GM10266 (cell line): ENCODE measurements at regions not wholly inside any gene's neighbourhood (a gene's known extent, or its start where the extent isn't known, plus 50 kb on each side); places are given as distances from the start of the nearest gene placed in this dataset.

ENCODE experiments used
- DNase-seq: peaks from one replicate; pipeline ENCODE4 v3.0.0; 2012; ENCODE audit errors: extremely low spot score
- TF ChIP-seq, protein P1 (sequence below): IDR thresholded peaks from 2 replicates; pipeline ENCODE4 v1.5.1; 2012; ENCODE audit warnings: mild to moderate bottlenecking, low read depth; ENCODE audit not compliant: control insufficient read depth, insufficient read depth; ENCODE audit errors: missing control alignments

DNA sequence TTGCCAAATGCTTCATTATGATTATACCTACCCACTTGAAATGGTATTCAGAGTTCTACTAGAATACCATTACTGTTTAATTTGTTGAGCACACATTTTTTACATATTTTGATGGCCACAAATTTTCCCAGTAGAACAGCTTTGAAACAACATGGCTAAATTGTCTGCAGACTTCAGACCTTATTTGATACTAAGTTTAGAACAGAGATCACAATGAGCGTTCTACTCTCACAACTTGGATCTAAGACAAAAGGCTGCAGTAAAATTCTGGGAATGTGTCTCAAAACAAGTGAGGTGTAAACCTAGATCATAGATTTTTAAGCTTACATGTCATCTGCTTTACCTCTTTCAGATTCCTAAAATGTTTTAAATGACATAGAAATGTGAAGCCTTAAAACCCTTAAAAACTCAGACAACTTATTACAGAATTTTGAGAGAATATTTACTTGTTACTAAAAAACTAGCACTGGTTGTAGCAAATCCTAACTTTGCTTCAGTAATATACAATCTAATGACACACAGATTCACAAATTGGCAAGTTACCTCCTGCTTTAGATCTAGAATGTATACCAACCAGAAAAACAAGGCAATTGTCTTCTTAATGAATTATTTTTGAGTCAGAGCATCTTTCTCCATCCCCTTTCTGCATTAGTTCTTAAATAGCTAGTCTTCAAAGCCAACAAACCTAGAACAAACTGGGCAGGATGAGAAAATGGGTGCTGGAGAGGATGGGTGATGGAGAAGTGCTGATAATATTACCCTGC lies 243.3 kb downstream of the SLC7A11 start:
- no peak for DNase-seq
- TF ChIP-seq, protein P1, sequence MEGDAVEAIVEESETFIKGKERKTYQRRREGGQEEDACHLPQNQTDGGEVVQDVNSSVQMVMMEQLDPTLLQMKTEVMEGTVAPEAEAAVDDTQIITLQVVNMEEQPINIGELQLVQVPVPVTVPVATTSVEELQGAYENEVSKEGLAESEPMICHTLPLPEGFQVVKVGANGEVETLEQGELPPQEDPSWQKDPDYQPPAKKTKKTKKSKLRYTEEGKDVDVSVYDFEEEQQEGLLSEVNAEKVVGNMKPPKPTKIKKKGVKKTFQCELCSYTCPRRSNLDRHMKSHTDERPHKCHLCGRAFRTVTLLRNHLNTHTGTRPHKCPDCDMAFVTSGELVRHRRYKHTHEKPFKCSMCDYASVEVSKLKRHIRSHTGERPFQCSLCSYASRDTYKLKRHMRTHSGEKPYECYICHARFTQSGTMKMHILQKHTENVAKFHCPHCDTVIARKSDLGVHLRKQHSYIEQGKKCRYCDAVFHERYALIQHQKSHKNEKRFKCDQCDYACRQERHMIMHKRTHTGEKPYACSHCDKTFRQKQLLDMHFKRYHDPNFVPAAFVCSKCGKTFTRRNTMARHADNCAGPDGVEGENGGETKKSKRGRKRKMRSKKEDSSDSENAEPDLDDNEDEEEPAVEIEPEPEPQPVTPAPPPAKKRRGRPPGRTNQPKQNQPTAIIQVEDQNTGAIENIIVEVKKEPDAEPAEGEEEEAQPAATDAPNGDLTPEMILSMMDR, result no peak

DNA sequence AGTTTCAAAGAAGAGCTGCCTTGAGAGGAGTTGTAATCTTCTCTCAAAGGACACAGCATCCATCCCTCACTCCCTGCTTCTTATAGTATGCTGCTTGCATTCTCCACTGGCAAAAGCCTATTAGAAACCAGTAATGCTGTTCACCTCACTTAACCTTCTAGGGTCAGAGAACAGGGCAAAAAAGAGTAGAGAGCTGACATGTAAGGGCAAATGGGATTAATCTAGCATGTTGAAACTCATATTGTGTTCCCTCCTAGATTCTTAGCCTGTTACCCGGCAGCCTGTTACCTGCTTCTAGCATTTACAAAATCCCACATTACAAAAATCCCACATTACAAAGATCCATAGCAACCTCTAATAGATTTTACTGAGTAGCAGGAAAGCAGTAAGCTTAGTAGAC lies 244.7 kb downstream of the SLC7A11 start:
- DNase-seq, result no peak
- TF ChIP-seq, protein P1, result no peak

DNA sequence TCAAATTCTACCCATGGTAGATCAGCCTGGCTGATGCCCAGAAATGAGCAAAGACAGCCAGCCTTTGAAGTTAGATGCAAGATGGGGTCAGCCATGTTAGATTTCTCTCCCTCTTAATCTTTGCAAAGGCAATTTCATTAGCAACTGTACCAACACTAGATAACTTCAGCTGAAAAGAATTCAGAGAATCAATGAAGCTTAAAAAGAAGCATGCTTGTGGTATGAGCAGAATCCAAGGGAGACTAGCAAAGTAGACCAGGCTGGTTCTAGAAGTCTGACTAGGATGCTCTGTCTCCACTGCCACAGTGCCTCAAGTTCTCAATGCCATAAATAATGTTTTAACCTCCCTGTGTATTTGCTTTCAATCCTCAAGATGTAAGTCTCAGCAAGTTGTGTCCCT lies 247.3 kb downstream of the SLC7A11 start:
- no peak for DNase-seq
- TF ChIP-seq, protein P1, result no peak

DNA sequence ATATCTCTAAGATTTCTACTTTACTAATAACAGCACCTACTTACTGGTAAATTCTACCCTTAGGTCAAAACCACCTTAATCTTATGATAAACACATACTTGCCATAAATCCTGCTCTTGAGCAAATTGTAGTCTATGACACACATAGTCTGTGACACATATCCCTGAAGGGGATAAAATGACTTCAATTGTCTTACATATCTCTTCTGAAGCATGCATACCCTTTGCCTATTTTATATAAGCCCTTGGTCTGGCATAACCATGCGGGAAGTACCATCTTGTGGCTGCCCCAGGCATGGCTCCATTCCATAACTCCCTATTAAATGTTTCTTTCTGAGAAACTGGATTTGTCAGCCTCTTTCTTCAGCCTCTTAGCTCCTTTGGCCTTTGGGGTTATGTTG lies 248.9 kb downstream of the SLC7A11 start:
- DNase-seq, result no peak
- TF ChIP-seq, protein P1, result no peak

DNA sequence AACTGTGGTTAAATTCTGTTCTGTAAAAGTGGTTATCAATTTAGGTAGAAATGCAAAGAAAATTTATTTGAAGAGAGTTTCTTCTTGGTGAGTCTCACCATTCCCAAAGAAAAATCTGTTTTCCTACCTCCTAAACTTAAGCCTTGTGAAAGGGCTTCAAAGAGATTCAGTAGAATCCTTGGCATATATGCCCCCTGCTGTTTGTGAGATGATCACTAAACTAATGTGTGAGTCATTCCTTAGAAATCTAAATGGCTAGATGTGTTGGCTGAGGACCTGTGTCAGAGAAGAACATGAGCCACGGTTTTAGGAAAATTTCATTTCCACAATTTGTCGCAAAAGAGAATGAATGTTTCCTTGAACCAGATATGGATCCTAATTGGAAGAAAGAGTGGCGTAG lies 260.9 kb downstream of the SLC7A11 start:
- TF ChIP-seq, protein P1, result no peak

DNA sequence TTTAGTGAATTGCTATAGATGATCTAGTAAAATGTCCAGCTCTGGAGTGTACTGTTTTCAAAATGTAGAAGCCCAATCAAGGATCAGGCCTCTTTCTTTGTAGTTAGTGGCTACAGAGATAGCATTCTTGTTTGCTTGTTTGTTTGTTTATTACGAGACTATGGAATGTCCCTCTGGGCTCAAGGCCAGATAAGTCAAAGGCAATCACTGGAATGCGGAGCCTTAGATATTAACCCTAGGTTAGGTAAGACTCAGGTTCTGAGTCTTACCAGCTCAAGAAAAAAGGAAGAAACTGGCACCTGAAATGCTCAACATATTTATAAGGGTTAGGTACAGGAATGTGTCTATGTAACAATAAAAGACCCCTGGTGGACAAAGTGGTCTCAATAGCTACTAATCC lies 261.5 kb downstream of the SLC7A11 start:
- DNase-seq, result no peak
- TF ChIP-seq, protein P1, result no peak

More for the DNA sequence above, 260.9 kb downstream of the SLC7A11 start:
- no peak for DNase-seq

DNA sequence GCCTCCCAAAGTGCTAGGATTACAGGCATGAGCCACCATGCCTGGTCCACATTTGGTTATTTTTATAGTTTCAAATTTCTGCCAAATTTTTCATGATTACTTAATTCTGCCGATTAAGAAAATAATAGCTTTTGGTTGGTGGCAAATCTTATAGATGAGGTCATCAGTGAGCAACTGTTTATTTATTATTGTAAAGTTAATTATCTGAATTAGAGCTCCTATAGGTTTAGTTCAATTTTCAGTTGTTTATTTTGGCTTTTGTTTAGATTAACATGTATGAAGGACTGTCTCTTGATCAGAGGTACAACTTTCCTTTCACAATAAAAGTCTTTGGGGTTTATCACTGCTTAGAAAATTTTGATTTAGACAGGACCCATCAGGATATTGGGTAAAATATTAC lies 262.2 kb downstream of the SLC7A11 start:
- no peak for DNase-seq
- TF ChIP-seq, protein P1, result no peak
